Forelimb muscle (tissue), 1 donor: ENCODE measurements at regions not wholly inside any gene's neighbourhood (a gene's known extent, or its start where the extent isn't known, plus 50 kb on each side); places are given as distances from the start of the nearest gene placed in this dataset.
A peak's percentile ranks its signal among the peaks of the same experiment; 100 is the strongest.
"Not testable (repeated sequence)": the region's sequence is repeated elsewhere in the genome, so short reads cannot be mapped to it uniquely, and the experiment has no call there.

Experiments
- DNase-seq: peaks from one replicate; pipeline ENCODE4 v3.0.0-alpha.2; 2013; ENCODE audit warnings: low read depth

DNA sequence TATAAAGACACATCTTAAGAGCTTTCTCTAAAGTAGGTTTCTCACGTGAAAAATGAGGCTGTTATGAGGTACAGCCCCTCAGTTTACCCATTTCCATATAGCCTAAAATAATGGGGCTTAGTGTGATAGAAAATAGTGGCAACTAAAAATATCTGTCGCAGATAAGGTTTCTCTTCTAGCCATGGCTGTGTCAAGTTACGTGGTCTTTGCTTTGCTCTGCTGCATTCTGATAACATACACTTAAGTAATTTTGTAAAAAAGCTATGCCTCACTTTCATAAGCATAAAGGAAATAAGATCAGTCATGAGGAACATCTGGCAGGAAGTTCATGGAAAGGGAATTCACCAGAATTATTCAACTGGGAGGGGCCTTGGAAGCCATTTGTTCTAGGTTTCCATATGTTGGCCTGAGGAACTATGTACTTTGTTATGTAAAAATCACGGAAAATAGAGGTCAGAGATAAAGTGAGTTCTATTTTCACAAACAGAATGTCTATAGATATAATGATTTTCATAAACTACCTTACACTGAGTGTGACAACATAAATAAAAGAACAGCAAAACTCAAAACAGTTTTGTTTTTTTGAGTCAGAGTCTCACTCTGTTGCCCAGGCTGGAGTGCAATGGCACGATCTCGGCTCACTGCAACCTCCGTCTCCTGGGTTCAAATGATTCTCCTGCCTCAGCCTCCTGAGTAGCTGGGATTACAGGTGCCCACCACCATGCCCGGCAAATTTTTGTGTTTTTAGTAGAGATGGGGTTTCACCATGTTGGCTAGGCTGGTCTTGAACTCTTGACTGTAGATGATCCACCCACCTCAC lies 195.6 kb upstream of the KRR1 start:
- no peak for DNase-seq

DNA sequence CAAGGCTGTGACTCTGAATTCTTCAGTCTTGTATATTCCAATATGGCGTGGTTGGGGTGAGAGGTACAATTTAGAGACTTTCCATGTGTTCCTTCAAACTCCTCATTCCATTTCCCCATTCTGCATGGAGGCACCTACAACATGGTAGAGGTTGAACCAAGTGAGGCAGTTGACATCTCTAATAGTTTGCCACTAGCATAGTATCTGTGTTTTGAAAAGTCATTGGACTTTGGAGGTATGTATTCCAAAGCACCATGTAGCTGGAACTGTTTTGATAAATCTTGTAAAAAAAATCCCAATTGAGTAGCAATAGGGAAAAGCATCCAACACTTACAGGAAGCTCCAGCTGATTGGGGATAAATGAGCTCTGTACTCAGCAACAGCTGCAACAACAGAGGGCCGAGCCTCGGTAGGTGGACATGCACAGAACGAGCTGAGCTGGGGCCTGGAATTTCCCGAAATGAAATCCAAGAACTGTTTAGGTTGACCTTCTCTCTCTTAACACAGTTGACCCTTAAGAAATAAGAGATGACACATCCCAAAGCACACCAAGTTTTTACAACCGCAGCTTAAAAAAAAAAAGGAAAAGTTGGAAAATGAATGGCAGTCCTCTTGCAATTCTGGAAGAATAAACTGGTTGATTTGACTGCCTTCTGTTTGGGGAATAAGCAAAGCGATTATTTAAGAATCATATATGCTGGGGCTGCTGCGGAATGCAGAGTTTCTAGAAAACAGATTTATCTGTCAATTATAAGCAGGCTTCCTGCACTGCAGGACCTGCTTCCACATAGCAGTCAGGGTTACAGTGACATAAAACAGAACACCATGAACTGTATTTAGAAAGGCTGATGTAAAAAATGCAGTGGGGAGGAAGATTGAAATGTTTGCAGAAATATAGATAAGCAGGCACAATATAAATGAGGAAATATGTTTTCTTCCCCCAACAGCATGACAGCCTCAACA lies 194.6 kb upstream of the KRR1 start:
- DNase-seq, result peak; percentile 76

- no peak for DNase-seq
These were observed 193.3 kb upstream of the KRR1 start for GRCh38 chr12:75704664-75705063.

DNA sequence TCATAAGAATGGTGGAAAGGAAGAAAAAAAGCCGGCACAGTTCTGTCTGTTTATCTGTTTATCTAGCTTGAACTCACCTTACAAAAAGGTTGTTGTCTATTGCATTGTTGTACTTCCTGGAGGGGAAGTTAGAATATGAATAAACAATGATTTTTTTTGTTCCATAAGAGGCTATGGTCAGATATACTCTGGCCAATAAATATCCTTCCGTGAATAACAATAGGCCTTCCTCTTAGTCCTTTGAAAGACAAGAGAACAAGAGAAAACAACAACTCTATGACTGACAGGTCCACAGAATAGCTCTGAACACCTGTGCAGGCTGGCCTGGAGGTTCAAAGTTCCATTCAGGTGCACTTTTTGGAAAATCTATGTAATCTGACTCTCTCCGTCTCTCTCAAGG lies 192.8 kb upstream of the KRR1 start:
- no peak for DNase-seq

DNA sequence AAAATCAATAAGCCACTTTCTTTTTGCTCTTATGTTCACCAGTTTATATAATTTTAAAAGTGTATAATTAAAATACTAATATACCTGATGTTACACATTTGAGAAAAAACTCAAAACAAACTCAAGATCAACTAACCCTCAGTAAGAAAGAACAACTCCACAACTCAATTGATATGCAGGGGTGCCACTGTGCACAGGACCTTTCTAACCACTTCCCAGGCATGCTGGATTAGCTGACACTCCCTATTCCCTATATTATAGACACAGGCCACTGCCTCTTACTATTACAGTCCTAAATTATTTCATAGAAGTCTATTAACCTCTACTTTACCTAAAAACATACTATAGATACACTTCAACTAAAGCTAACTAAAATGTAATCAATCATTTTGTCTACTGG lies 191.7 kb upstream of the KRR1 start:
- no peak for DNase-seq

DNA sequence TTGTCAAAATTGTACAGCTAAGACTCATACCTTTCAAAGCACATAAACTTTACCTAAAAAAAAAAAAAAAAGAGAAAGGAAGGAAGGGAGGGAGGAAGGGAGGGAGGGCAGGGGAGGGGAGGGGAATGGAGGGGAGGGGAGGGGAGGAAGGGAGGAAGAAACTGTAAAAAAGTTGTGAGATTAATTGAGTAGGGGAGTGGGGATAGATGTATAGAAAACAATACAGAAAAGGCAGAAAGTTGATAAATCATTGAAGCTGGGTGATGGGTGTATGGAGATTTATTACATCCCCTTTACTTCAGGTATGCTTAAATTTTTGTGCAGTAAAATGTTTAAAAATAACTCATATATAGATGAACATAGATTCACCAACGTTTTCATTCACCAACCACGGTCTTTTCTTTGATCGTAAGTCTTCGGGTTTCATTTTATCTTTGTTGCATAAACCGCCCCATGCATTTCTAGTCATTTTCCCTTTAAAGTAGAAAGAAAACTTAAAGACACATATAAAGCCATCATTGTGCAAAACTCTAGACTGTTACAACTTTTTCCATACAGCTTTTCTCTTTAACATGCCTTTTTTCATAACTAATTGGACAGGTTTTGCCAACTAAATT lies 191.2 kb upstream of the KRR1 start:
- DNase-seq, result no peak

DNA sequence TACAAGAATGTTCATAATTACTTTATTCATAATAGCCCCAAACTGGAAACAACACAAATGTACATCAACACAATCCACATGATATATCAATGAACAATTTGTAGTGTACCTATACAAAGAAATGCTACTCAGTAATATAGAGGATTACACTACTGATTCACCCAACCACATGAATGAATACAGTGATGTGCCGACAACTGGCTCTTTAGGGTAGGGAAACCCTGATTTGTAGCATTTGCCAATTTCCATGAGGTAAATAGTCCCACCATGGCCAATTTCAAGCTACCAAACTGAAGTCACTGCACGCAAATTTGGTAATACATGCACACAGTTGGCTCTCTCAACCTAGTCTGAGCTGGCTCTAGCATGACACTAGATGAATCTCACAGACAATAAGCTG lies 190.4 kb upstream of the KRR1 start:
- no peak for DNase-seq

DNA sequence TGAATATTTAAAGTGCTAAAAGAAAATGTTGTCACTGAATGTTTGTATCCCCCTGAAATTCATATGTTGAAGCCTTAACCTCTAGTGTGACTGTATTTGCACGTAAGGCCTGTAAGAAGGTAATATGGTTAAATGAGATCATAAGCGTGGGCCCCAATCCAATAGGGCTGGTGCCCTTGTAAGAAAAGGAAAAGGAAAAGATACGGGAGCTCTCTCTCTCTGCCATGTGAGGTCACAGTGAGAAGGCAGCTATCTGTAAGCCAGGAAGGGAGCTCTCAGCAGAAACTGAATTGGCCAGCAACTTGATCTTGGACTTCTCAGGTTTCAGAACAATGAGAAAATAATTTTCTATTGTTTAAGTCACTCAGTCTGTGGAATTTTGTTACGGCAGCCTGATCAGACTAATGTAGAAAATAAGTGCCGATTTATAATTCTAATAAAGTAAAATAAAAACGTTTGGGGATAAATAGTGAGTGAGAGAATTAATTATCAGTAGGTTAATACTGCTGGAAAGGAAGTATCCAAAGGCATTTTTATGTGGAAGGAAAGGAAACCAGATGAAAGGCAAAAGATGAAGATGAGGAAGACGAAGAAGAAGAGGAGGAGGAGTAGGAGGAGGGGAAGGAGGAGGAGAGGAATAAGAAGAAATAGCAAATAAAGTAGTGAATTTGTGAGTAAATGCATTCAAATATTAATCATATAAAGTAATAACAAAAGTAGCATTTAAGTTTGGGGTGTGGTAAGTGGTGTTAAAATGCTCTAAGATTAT lies 188.5 kb upstream of the KRR1 start:
- DNase-seq, result no peak

- DNase-seq, result no peak
These were observed 187.8 kb upstream of the KRR1 start for GRCh38 chr12:75699251-75699650.

DNA sequence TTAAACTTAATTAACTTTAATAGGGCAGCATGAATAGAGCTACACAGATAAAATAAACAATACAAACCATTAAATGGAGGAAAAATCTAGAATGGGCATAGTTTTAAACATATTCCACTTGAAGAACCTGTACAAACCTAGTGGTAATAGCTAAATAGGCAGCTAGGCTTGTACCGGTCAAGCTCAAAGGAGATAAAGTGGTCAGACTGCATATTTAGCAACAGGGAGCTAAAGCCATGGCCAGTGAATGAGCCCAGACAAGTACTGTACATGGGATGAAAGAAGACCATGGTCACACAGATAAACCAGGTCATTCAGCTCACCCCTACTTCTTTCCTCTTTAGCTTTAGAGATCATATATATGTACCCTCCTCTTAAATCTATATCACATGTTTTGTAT lies 186.6 kb upstream of the KRR1 start:
- DNase-seq, result no peak

- no peak for DNase-seq
These were observed 184.5 kb upstream of the KRR1 start for GRCh38 chr12:75695926-75696325.

DNA sequence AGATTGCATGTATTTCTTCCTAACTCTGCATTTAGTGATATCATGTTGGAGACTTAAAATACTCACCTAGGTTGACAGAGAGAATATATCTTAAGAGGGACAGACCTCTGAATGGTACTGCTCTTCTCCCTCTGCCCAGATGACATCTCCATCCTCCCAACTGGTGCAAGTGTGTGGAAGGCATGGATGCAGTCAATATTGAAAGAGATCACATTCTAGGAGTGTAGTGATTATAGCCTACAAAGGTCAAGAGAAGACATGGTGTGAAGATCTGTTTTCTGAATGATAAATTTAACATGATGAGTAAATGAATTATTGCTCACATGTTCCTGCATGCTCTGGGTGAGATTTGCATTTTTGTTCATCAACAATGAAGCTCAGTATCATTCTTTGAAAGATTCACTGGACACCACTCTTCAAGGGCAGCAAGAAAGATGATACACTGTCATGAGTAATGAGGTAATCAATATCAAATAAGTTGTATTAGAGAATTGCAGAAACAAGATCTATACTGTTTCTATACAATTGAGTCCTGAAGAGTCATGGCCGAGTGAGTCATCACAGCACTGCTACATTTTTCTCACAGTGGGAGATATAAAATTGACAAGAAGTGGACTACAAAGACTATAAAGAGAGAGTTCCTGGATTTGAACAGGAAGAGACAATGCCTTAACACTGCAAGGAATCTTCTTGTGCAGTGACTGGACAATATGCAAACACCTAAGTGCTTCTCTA lies 183.3 kb upstream of the KRR1 start:
- no peak for DNase-seq

DNA sequence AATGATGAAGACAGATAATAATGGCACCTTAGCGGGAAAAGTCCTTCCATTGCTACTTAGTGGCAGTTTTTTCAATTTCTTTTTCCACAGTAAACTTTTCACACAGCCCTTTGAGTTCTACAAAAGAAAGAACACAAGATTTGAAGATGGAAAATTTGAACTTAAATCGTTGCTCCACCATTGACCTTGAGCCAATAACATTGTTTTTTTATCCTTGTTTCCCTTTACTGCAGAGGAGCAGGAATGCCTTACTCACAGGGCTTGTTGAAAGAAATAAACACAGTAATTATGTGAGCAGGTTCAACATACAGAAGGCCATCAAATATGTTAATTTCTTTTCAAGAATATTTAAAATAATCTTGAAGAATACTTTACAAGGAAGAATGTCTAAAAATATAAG lies 181.5 kb upstream of the KRR1 start:
- DNase-seq, result no peak

GRCh38 chr12:75690296-75690955 lies 179.0 kb upstream of the KRR1 start:
- DNase-seq, result no peak

DNA sequence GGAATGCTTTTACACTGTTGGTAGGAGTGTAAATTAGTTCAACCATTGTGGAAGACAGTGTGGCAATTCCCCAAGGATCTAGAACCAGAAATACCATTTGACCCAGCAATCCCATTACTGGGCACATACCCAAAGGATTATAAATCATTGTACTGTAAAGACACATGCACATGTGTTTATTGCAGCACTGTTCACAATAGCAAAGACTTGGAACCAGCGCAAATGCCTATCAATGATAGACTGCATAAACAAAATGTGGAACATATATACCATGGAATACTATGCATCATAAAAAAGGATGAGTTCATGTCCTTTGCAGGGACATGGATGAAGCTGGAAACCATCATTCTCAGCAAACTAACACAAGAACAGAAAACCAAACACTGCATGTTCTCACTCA lies 174.8 kb upstream of the KRR1 start:
- not testable (repeated sequence) for DNase-seq

GRCh38 chr12:75685617-75686225 lies 174.3 kb upstream of the KRR1 start:
- DNase-seq, result no peak

GRCh38 chr12:75684678-75685616 lies 173.5 kb upstream of the KRR1 start:
- DNase-seq, result no peak

DNA sequence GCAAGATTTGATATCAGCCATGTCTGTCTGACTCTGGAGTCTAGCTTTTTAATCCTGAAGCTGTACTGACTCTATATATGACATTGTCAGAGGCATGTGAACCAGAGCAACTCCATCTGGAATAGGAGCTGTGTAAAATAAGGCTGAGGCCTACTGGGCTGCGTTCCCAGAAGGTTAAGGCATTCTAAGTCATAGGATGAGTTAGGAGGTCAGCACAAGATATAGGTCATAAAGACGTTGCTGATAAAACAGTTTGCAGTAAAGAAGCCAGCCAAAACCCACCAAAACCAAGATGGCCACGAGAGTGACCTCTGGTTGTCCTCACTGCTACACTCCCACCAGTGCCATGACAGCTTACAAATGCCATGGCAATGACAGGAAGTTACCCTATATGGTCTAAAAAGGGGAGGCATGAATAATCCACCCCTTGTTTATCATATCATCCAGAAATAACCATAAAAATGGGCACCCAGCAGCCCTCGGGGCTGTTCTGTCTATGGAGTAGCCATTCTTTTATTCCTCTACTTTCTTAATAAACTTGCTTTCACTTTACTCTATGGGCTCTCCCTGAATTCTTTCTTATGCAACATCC lies 172.7 kb upstream of the KRR1 start:
- DNase-seq, result not testable (repeated sequence)
